ENCODE measurements at regions not wholly inside any gene's neighbourhood (a gene's known extent, or its start where the extent isn't known, plus 50 kb on each side); places are given as distances from the start of the nearest gene placed in this dataset.
"Not testable (repeated sequence)": the region's sequence is repeated elsewhere in the genome, so short reads cannot be mapped to it uniquely, and the experiment has no call there.

GRCh38 chr1:146297781-146298574 lies 69.2 kb upstream of the NOTCH2NLA start:
- not testable (repeated sequence) for TF ChIP-seq POLR2A, CTCF (IDR thresholded peaks at IDR 0.05)
